ENCODE measurements at regions not wholly inside any gene's neighbourhood (a gene's known extent, or its start where the extent isn't known, plus 50 kb on each side); places are given as distances from the start of the nearest gene placed in this dataset.

DNA sequence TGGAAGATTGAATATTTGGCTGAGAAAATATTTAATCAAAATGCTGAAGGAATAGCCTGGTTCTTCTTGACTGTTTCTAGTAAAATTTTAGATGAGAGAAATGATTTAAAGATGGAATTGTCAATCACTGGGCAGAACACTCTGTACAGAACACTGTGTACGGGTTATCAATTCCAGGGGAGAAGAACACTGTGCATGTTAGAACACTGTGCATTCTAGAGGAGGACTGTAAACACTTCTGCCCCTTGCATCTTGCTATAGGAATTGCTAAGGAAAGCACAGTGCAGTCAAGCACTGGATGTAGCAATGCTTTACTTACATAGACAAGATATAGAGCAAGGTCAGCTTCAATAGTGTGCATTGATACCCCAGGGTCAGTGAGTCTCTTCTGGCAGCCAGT is 98.7 kb downstream of the RWDD3 start:
- TF ChIP-seq, protein P1, sequence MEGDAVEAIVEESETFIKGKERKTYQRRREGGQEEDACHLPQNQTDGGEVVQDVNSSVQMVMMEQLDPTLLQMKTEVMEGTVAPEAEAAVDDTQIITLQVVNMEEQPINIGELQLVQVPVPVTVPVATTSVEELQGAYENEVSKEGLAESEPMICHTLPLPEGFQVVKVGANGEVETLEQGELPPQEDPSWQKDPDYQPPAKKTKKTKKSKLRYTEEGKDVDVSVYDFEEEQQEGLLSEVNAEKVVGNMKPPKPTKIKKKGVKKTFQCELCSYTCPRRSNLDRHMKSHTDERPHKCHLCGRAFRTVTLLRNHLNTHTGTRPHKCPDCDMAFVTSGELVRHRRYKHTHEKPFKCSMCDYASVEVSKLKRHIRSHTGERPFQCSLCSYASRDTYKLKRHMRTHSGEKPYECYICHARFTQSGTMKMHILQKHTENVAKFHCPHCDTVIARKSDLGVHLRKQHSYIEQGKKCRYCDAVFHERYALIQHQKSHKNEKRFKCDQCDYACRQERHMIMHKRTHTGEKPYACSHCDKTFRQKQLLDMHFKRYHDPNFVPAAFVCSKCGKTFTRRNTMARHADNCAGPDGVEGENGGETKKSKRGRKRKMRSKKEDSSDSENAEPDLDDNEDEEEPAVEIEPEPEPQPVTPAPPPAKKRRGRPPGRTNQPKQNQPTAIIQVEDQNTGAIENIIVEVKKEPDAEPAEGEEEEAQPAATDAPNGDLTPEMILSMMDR (IDR thresholded peaks at IDR 0.05), result no peak
- TF ChIP-seq ZFX (IDR thresholded peaks at IDR 0.05; ENCODE audit: borderline replicate concordance), result no peak
